H1 (cell line): ENCODE measurements at regions not wholly inside any gene's neighbourhood (a gene's known extent, or its start where the extent isn't known, plus 50 kb on each side); places are given as distances from the start of the nearest gene placed in this dataset.

Experiments used
- CHD1 ChIP-seq: IDR thresholded peaks from 2 replicates; pipeline ENCODE4 v1.6.1; 2012; ENCODE audit warnings: low read depth, low read length, improper control_type of control experiment
- PHF8 ChIP-seq: fragments of 200-600 bp; sonication (generic); conservative IDR thresholded peaks from 2 replicates; pipeline ENCODE4 v1.7.1; 2012; ENCODE audit warnings: low read depth, mild to moderate bottlenecking, inconsistent platforms, low read length, moderate library complexity
- SUZ12 ChIP-seq: fragments of 200-600 bp; sonication (generic); IDR thresholded peaks from 2 replicates; pipeline ENCODE4 v1.6.1; 2012; ENCODE audit warnings: mild to moderate bottlenecking, inconsistent platforms, low read length, moderate library complexity, mixed read lengths

DNA sequence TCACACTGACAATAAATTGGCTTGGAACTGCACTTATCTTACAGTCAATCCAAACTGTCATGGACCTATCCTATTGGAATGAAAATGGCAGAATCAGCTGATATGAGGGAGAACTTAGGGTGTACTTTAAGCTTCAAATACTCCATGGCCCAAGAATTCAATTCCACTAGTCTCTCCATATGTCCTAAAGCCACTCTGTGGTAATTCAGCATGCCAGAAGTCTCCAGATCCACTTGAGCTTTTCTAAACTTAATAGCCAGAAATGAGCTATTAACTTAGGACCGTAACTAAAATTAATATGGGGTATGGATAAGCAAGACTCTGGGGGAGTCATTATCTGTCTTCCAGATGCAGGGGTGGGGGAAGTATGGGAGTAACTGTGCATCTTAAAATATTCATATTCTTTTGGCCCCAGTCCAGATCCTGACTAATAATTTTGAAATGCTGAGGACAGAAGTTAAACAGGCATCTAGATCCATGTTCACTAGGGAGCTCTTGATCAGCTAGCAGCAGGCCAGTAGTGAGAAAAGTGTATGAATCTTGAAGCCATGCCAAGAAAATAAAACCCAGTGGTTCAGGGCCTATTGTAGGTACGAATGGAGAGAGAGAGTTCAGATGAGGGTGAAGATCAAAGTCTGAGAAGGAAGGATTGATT is 167.6 kb downstream of the DKK2 start (continued):
- no peak for TF ChIP-seq PHF8
- no peak for TF ChIP-seq CHD1
- TF ChIP-seq SUZ12 = no peak
- TF ChIP-seq, all 59 proteins: peak for 0
